Stomach (tissue), 4 donors: ENCODE measurements at regions not wholly inside any gene's neighbourhood (a gene's known extent, or its start where the extent isn't known, plus 50 kb on each side); places are given as distances from the start of the nearest gene placed in this dataset.

Source experiments
- CTCF ChIP-seq, 7 experiments: fragments of 450-650 bp in 4 of 7; fragments of 200-600 bp in 3 of 7; sonication (generic) in 3 of 7; IDR thresholded peaks; one replicate each; pipeline ENCODE4 v1.5.1; 2016 to 2019; ENCODE audit warnings: antibody characterized with exemption in 7 of 7, control low read depth in 2 of 7, mild to moderate bottlenecking in 1 of 7
- EP300 ChIP-seq: sonication (generic); formaldehyde crosslinking; IDR thresholded peaks from one replicate; pipeline ENCODE4 v1.6.1; 2017; ENCODE audit warnings: antibody characterized with exemption

DNA sequence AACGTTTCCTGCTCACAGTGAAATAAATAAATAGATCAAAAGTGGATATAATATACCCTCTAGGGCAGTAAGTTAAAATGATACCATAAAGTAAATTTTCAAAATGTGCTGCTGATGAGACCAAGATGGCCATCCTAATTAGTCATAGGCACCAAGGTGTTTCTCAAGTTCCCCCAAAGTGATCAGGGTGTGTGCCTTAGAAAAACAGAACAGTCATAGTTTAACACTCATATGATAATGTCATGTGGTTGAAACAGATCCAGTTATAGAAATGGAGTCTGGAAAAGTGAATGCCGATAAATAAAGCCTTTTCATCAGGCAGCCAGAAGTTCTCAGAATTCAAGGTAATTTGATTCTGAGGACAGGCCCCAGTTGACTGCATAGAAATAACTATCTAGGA is 161.5 kb upstream of the CDKN2B start:
- no peak for TF ChIP-seq CTCF (IDR thresholded peaks at IDR 0.05)
- TF ChIP-seq EP300, result no peak
